Activated naive CD4-positive, alpha-beta T cell treated with anti-CD3 and anti-CD28 coated beads, Interleukin-2, amount 50 U/mL, for 24 hours (primary cell): ENCODE measurements at regions not wholly inside any gene's neighbourhood (a gene's known extent, or its start where the extent isn't known, plus 50 kb on each side); places are given as distances from the start of the nearest gene placed in this dataset.
"Not testable (repeated sequence)": the region's sequence is repeated elsewhere in the genome, so short reads cannot be mapped to it uniquely, and the experiment has no call there.

Experiments
- H3K27ac Mint-ChIP-seq: one replicate; pipeline ENCODE4 v1.8.0; 2021; ENCODE audit warnings: mild to moderate bottlenecking, mixed read lengths
- H3K27me3 Mint-ChIP-seq: one replicate; pipeline ENCODE4 v1.8.0; 2021; ENCODE audit warnings: mixed read lengths
- H3K36me3 Mint-ChIP-seq: one replicate; pipeline ENCODE4 v1.8.0; 2021; ENCODE audit warnings: mixed read lengths
- H3K4me1 Mint-ChIP-seq: one replicate; pipeline ENCODE4 v1.8.0; 2021; ENCODE audit warnings: mixed read lengths
- H3K4me3 Mint-ChIP-seq: one replicate; pipeline ENCODE4 v1.8.0; 2021; ENCODE audit warnings: mild to moderate bottlenecking, mixed read lengths
- H3K9me3 Mint-ChIP-seq: one replicate; pipeline ENCODE4 v1.8.0; 2021; ENCODE audit warnings: mixed read lengths

DNA sequence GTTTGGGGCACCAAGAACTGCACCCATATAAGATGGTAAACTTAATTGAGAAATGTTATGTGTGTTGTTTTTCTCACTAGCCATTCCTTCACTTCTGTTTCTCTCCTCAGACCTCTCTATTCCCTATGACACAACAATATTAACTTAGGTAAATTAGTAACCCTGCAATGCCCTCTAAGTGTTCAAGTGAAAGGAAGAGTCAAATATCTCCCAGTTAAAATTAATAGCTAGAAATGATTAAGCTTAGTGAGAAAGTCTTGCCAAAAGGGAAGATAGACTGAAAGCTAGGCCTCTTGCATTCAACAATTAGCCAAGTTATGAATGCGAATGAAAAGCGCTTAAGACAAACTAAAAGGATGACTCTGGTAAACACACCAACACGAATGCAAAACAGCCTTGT, 132.9 kb upstream of the KLF8 start:
- Mint-ChIP-seq H3K27ac (no peak overlapping the region), H3K36me3 (no peaks in the 10 kb centered on the region), H3K9me3 (no peaks in the 10 kb centered on the region), H3K4me3 (no peak overlapping the region), H3K4me1 (no peaks in the 10 kb centered on the region), H3K27me3 (no peaks in the 10 kb centered on the region)

DNA sequence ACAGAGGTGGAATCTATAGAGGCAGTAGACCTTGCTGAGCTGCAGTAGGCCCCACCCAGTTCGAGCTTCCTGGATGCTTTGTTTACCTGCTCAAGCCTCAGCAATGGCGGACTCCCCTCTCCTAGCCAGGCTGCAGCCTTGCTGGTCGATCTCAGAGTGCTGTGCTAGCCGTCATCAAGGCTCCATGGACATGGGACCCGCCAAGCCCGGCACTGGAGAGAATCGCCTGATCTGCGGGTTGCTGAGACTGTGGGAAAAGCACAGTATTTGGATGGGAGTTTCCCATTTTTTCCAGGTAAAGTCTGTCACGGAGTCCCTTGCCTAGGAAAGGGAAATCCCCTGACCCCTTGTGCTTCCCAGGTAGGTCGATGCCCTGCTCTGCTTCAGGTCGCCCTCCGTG, 124.8 kb upstream of the KLF8 start:
- no peaks in the 10 kb centered on the region for H3K36me3 Mint-ChIP-seq

DNA sequence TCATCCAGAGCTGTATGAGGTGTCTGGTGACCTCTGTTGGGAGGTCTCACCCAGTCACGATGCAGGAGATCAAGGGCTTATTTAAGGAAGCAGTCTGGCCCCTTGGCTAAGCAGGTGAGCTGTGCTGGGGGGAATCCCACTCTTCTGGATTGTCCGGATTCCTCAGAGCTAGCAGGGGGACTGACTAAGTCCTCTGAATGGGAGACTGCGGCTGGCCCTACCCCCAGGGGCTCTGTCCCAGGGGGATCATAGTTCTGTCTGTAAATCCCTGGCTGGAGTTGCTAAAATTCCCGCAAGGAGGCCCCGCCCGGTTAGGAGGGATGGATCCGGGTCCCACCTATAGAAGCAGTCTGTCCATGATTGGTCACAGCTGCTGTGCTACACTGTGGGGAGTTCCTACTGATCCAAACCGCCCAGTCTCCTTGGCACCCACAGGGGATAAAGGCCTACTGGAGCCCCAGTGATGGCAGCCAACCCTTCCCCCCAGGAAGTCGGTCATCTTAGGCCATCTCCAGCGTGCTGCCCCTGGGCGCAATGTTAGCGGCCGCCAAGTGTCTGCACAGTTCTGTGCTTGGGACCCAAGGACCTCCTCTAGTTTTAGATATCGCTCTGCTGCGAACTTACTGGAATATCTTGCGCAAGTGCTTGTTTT, 118.2 kb upstream of the KLF8 start:
- H3K36me3 Mint-ChIP-seq, result no peaks in the 10 kb centered on the region
- H3K9me3 Mint-ChIP-seq, result no peaks in the 10 kb centered on the region
- H3K4me3 Mint-ChIP-seq, result no peak overlapping the region
- H3K4me1 Mint-ChIP-seq, result no peaks in the 10 kb centered on the region
- H3K27me3 Mint-ChIP-seq, result no peaks in the 10 kb centered on the region
- no peak overlapping the region for H3K27ac Mint-ChIP-seq

More for the DNA sequence above, 124.8 kb upstream of the KLF8 start:
- Mint-ChIP-seq H3K9me3 (no peaks in the 10 kb centered on the region), H3K4me1 (no peaks in the 10 kb centered on the region), H3K27ac (no peak overlapping the region), H3K27me3 (no peaks in the 10 kb centered on the region), H3K4me3 (no peak overlapping the region)

DNA sequence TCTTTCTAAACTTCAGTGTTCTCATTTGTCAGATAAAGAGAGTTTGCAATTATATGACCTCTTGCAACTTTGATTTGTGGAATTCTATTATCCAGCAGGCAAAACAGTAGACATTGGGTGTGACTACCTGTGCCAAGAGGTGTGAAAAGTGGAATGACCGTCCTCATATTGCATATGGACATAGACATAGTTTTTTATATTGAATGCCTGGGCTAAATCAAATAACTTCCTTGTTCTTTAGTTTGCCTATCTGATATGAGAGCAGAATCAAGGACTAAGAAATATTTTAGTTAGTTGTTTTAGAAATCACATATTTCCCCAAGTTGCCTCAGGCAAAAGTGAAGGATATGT, 117.7 kb upstream of the KLF8 start:
- Mint-ChIP-seq H3K4me1 (no peaks in the 10 kb centered on the region), H3K27me3 (no peaks in the 10 kb centered on the region), H3K9me3 (no peaks in the 10 kb centered on the region), H3K36me3 (no peaks in the 10 kb centered on the region), H3K4me3 (no peak overlapping the region), H3K27ac (no peak overlapping the region)

DNA sequence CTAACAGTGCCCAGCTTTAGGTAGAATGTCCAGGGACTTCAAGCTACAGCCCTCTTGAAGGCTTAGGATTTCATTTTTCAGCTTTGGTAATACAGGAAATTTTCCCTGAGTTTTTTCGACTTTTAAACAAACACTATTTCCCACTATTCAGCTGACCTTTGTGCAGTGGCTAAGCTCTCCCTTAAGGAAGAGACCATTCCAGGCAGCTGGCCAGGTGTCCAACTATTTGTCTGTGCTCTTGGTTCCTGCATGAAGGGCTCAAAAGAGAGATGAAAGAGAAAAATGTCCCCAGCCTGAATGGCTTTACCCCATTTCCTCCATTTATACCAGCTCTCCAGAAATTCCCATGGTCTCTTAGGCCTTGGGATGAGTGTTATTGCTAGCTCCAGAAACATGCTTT, 111.9 kb upstream of the KLF8 start:
- no peak overlapping the region for H3K27ac Mint-ChIP-seq
- no peaks in the 10 kb centered on the region for H3K36me3 Mint-ChIP-seq
- H3K9me3 Mint-ChIP-seq, result no peaks in the 10 kb centered on the region
- no peaks in the 10 kb centered on the region for H3K27me3 Mint-ChIP-seq
- H3K4me1 Mint-ChIP-seq, result no peaks in the 10 kb centered on the region
- H3K4me3 Mint-ChIP-seq, result no peak overlapping the region

DNA sequence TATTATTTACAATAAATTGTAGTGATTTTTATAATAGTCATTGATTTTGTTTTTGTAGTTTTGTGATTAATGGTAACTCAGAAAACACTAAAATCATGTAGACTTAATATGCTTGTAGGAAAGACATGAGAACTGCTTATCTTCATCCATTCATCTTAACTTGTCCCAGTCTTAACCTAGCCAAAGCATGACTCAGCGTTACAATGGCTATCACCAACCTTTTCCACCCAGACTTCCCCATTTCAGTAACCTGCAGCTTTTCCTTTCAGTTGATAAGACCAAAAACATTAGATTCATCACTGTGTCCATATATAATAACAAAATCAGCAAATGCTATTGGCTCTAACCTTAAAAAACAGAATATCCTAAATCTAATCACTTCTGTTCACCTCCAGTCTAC, 106.2 kb upstream of the KLF8 start:
- Mint-ChIP-seq H3K27ac (no peak overlapping the region), H3K9me3 (peaks cover 12% of the 10 kb centered on the region), H3K27me3 (no peaks in the 10 kb centered on the region), H3K4me3 (no peak overlapping the region), H3K4me1 (no peaks in the 10 kb centered on the region), H3K36me3 (peaks cover 8% of the 10 kb centered on the region)

DNA sequence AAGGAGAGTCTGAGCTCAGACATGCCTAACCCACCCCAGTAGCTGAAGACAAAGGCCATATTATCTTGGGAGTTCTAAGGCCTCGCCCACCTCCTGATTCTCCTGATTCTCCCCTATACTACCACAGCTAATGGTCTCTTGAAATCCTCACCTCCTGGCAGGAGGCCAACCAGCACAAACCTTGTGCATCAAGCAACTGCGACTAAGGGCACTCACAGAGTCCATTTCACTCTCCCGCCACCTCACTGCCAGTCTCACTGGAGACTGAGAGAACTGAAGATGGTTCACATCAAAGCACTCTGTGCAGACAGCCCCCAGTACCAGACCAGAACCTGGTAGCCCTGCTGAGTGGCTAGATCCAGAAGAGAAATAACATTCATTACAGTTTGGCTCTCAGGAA, 102.1 kb upstream of the KLF8 start:
- no peak overlapping the region for H3K27ac Mint-ChIP-seq
- peaks cover 15% of the 10 kb centered on the region for H3K36me3 Mint-ChIP-seq
- H3K9me3 Mint-ChIP-seq, result peaks cover 27% of the 10 kb centered on the region

DNA sequence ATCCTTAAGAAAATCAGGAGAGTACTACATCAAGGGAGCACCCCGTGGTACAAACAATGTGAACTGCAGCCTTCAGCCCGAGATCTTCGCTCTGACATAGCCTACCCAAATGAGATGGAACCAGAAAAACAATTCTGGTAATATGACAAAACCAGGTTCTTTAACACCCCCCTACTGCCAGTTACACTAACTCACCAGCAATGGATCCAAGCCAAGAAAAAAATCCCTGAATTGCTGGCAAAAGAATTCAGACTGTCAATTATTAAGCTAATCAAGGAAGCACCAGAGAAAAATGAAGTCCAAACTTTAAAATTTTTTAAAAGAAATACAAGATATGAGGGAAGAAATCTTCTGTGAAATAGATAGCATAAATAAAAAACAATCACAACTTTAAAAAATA, 101.7 kb upstream of the KLF8 start:
- H3K9me3 Mint-ChIP-seq, result peaks cover 27% of the 10 kb centered on the region
- H3K36me3 Mint-ChIP-seq, result peaks cover 15% of the 10 kb centered on the region
- no peaks in the 10 kb centered on the region for H3K27me3 Mint-ChIP-seq
- H3K27ac Mint-ChIP-seq, result no peak overlapping the region
- no peaks in the 10 kb centered on the region for H3K4me1 Mint-ChIP-seq
- H3K4me3 Mint-ChIP-seq, result no peak overlapping the region

More for the DNA sequence above, 102.1 kb upstream of the KLF8 start:
- no peak overlapping the region for H3K4me3 Mint-ChIP-seq
- no peaks in the 10 kb centered on the region for H3K4me1 Mint-ChIP-seq
- no peaks in the 10 kb centered on the region for H3K27me3 Mint-ChIP-seq

DNA sequence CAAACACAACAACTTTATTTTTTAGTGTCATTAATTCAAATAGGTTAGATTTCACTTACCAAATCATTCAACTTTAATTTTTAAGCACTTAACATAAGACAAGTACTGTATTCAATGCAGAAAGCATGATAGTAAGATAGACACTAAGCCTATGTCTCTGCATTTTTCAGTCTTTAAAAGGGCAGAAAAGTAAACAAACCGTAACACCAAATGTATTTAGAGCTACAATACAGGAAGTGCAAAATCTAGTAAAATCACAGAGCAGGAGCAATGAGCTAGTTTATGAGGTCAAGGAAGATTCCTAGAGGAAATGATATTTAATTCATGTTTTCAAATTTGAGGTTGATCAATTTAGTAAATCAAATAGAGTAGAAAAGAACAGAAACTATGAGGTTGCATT, 68.0 kb upstream of the KLF8 start:
- not testable (repeated sequence) for H3K27me3 Mint-ChIP-seq, H3K27ac Mint-ChIP-seq, H3K36me3 Mint-ChIP-seq, H3K4me3 Mint-ChIP-seq, H3K9me3 Mint-ChIP-seq, H3K4me1 Mint-ChIP-seq
